K562 (cell line): ENCODE measurements at regions not wholly inside any gene's neighbourhood (a gene's known extent, or its start where the extent isn't known, plus 50 kb on each side); places are given as distances from the start of the nearest gene placed in this dataset.

Experiments
- CREBBP ChIP-seq: IDR thresholded peaks from one replicate; pipeline ENCODE4 v1.6.1; 2012; ENCODE audit warnings: low read depth, mild to moderate bottlenecking, control low read depth, inconsistent platforms, low read length
- CSDE1 ChIP-seq, 2 experiments: fragments of 450-650 bp; IDR thresholded peaks; 2 replicates each; pipeline ENCODE4 v1.6.1; 2016; ENCODE audit warnings: mild to moderate bottlenecking in 1 of 2
- KDM5B ChIP-seq: fragments of 200-600 bp; sonication (generic); IDR thresholded peaks from 2 replicates; pipeline ENCODE4 v1.6.1; 2012; ENCODE audit warnings: low read depth, mild to moderate bottlenecking, moderate library complexity, low read length, control low read depth, inconsistent platforms; ENCODE audit not compliant: insufficient replicate concordance
- NEUROD1 ChIP-seq: fragments of 150-350 bp; IDR thresholded peaks from 2 replicates; pipeline ENCODE4 v1.6.1; 2014; ENCODE audit warnings: borderline replicate concordance, low read length, low read depth; ENCODE audit not compliant: partially characterized antibody
- NFE2 ChIP-seq: IDR thresholded peaks from 2 replicates; pipeline ENCODE4 v1.6.1; 2014; ENCODE audit warnings: antibody characterized with exemption, low read depth
- SMAD1 ChIP-seq: fragments of 150-350 bp; IDR thresholded peaks from 2 replicates; pipeline ENCODE4 v1.6.1; 2014; ENCODE audit warnings: low read length, low read depth; ENCODE audit not compliant: partially characterized antibody
- SMC3 ChIP-seq: conservative IDR thresholded peaks from 2 replicates; pipeline ENCODE4 v1.6.1; 2011; ENCODE audit warnings: low read depth, low read length, improper control_type of control experiment; ENCODE audit not compliant: insufficient read depth
- ZC3H4 ChIP-seq: sonication (generic); formaldehyde crosslinking; IDR thresholded peaks from 2 replicates; pipeline ENCODE4 v1.9.0; 2021; ENCODE audit warnings: missing genetic modification reagents, borderline replicate concordance
- ZNF217 ChIP-seq: sonication (generic); formaldehyde crosslinking; IDR thresholded peaks from 2 replicates; pipeline ENCODE4 v1.8.0; 2022; ENCODE audit warnings: mild to moderate bottlenecking, missing genetic modification reagents
- ZNF316 ChIP-seq: fragments of 450-650 bp; IDR thresholded peaks from 2 replicates; pipeline ENCODE4 v1.6.1; 2016
- ZNF408 ChIP-seq: fragments of 250-450 bp; sonication (Bioruptor Pico); IDR thresholded peaks from 2 replicates; pipeline ENCODE4 v1.4.0; 2020; ENCODE audit warnings: low read depth, mild to moderate bottlenecking, moderate library complexity
- ZNF436 ChIP-seq: fragments of 250-450, 450-650 bp; sonication (Bioruptor Pico); formaldehyde crosslinking; IDR thresholded peaks from 2 replicates; pipeline ENCODE4 v1.7.0; 2020; ENCODE audit warnings: mild to moderate bottlenecking
- ZNF696 ChIP-seq: fragments of 250-450 bp; sonication (Bioruptor Pico); conservative IDR thresholded peaks from 2 replicates; pipeline ENCODE4 v1.4.0; 2020; ENCODE audit warnings: mild to moderate bottlenecking, moderate library complexity
- ZNF766 ChIP-seq: fragments of 200-800 bp; sonication (Bioruptor generic); conservative IDR thresholded peaks from 2 replicates; pipeline ENCODE4 v1.6.1; 2016; ENCODE audit warnings: missing genetic modification characterization, missing compliant biosample characterization
- TF ChIP-seq, protein P1 (sequence below): IDR thresholded peaks from 3 replicates; pipeline ENCODE4 v1.6.1; 2011; ENCODE audit warnings: borderline replicate concordance, mild to moderate bottlenecking, moderate library complexity; ENCODE audit not compliant: insufficient read length; ENCODE audit errors: extremely low read depth
- TF ChIP-seq, protein P2 (sequence below), 2 experiments: fragments of 200-800 bp in 1 of 2; sonication (Bioruptor generic) in 1 of 2; sonication (generic) in 1 of 2; formaldehyde crosslinking in 1 of 2; IDR thresholded peaks in 1 of 2; conservative IDR thresholded peaks in 1 of 2; 2 replicates each; pipeline versions ENCODE4 v1.5.0 to v1.6.1; 2016 to 2020; ENCODE audit warnings: missing compliant biosample characterization in 1 of 2, missing genetic modification characterization in 1 of 2, missing genetic modification reagents in 1 of 2
- TF ChIP-seq, protein P3 (sequence below): fragments of 250-450 bp; sonication (Bioruptor Pico); IDR thresholded peaks from 2 replicates; pipeline ENCODE4 v1.4.0; 2020
- TF ChIP-seq, protein P4 (sequence below): fragments of 450-650 bp; formaldehyde crosslinking; IDR thresholded peaks from 2 replicates; pipeline ENCODE4 v1.4.0; 2022; ENCODE audit warnings: missing genetic modification characterization

DNA sequence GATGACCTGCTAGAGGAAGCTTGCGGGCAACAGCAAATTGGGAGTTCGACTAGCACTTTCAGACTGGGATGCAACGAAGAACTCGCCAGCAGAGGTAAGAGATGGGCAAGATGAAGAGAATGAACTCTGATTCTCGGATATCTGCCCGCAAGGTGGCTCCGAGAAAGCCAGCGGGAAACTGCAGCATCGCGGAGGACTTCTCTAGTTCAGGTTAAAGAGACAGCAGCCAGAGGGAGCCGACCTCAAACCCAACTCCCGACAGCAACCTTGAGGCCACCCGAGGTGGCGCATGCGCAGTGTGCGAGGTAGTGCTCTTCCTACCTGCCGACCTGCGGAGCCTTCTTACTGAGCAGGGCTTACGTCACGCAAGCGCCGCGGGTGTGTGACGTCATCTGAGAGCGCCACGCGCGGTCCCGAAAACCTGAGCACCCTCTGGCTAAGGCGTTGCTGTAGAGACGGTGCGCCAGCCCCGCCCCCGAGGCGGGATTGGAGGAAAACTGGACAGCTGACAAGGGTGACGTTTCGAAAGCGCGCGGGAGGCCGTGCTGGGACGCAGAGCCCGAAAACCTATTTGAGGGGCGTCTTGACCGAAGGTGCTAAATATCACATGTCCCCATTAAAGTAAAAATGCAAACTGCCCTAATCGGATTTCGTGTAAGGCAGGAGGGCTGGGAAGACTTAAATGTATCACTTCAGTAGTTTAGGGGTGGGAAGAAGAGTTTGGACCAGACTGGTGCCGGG is 110.5 kb upstream of the SLC25A33 start (continued):
- TF ChIP-seq SMC3: no peak
- TF ChIP-seq, protein P1, sequence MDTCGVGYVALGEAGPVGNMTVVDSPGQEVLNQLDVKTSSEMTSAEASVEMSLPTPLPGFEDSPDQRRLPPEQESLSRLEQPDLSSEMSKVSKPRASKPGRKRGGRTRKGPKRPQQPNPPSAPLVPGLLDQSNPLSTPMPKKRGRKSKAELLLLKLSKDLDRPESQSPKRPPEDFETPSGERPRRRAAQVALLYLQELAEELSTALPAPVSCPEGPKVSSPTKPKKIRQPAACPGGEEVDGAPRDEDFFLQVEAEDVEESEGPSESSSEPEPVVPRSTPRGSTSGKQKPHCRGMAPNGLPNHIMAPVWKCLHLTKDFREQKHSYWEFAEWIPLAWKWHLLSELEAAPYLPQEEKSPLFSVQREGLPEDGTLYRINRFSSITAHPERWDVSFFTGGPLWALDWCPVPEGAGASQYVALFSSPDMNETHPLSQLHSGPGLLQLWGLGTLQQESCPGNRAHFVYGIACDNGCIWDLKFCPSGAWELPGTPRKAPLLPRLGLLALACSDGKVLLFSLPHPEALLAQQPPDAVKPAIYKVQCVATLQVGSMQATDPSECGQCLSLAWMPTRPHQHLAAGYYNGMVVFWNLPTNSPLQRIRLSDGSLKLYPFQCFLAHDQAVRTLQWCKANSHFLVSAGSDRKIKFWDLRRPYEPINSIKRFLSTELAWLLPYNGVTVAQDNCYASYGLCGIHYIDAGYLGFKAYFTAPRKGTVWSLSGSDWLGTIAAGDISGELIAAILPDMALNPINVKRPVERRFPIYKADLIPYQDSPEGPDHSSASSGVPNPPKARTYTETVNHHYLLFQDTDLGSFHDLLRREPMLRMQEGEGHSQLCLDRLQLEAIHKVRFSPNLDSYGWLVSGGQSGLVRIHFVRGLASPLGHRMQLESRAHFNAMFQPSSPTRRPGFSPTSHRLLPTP: no peak
- TF ChIP-seq, protein P2, sequence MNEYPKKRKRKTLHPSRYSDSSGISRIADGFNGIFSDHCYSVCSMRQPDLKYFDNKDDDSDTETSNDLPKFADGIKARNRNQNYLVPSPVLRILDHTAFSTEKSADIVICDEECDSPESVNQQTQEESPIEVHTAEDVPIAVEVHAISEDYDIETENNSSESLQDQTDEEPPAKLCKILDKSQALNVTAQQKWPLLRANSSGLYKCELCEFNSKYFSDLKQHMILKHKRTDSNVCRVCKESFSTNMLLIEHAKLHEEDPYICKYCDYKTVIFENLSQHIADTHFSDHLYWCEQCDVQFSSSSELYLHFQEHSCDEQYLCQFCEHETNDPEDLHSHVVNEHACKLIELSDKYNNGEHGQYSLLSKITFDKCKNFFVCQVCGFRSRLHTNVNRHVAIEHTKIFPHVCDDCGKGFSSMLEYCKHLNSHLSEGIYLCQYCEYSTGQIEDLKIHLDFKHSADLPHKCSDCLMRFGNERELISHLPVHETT (CRISPR knock-in tag; conservative IDR thresholded peaks at IDR 0.05 in 1 of 2, IDR thresholded peaks at IDR 0.05 in 1 of 2): peak in 1 of 2 experiments; percentile 45; a peak in 1 of 4 replicates
- TF ChIP-seq ZNF316: no peak
- TF ChIP-seq, protein P3, sequence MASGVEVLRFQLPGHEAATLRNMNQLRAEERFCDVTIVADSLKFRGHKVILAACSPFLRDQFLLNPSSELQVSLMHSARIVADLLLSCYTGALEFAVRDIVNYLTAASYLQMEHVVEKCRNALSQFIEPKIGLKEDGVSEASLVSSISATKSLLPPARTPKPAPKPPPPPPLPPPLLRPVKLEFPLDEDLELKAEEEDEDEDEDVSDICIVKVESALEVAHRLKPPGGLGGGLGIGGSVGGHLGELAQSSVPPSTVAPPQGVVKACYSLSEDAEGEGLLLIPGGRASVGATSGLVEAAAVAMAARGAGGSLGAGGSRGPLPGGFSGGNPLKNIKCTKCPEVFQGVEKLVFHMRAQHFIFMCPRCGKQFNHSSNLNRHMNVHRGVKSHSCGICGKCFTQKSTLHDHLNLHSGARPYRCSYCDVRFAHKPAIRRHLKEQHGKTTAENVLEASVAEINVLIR: peak; percentile 100
- TF ChIP-seq ZNF696: no peak
- TF ChIP-seq ZNF408 (CRISPR knock-in tag): no peak
- no peak for TF ChIP-seq ZC3H4 (CRISPR knock-in tag)
- TF ChIP-seq ZNF217 (CRISPR knock-in tag): no peak
- TF ChIP-seq ZNF436 (CRISPR knock-in tag): no peak; the same call in 1 of the 2 replicates
- TF ChIP-seq SMAD1: no peak
- TF ChIP-seq CSDE1 (IDR thresholded peaks at IDR 0.05): peak in 1 of 2 experiments; percentile 98; a peak in 2 of 4 replicates
- no peak for TF ChIP-seq NFE2
- TF ChIP-seq ZNF766 (CRISPR knock-in tag): no peak
- TF ChIP-seq NEUROD1: peak; percentile 82
- TF ChIP-seq, protein P4, sequence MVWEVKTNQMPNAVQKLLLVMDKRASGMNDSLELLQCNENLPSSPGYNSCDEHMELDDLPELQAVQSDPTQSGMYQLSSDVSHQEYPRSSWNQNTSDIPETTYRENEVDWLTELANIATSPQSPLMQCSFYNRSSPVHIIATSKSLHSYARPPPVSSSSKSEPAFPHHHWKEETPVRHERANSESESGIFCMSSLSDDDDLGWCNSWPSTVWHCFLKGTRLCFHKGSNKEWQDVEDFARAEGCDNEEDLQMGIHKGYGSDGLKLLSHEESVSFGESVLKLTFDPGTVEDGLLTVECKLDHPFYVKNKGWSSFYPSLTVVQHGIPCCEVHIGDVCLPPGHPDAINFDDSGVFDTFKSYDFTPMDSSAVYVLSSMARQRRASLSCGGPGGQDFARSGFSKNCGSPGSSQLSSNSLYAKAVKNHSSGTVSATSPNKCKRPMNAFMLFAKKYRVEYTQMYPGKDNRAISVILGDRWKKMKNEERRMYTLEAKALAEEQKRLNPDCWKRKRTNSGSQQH (CRISPR knock-in tag): peak; percentile 60; the same call in 1 of the 2 replicates
- no peak for TF ChIP-seq CREBBP
- TF ChIP-seq KDM5B: peak; percentile 71
